Brain microvascular endothelial cell (primary cell): ENCODE measurements at regions not wholly inside any gene's neighbourhood (a gene's known extent, or its start where the extent isn't known, plus 50 kb on each side); places are given as distances from the start of the nearest gene placed in this dataset.
"Not testable (repeated sequence)": the region's sequence is repeated elsewhere in the genome, so short reads cannot be mapped to it uniquely, and the experiment has no call there.

Experiments
- DNase-seq: peaks from one replicate; pipeline ENCODE4 v3.0.0-alpha.2; 2020
- H3K27ac ChIP-seq: fragments of 250-450 bp; sonication (Bioruptor Pico); 2 replicates; pipeline ENCODE4 v1.5.1; 2020; ENCODE audit warnings: mild to moderate bottlenecking, moderate library complexity
- H3K27me3 ChIP-seq: fragments of 250-450 bp; sonication (Bioruptor Pico); replicated peaks from 2 replicates; pipeline ENCODE4 v1.5.1; 2020; ENCODE audit warnings: mild to moderate bottlenecking
- H3K36me3 ChIP-seq: fragments of 250-450 bp; sonication (Bioruptor Pico); replicated peaks from 2 replicates; pipeline ENCODE4 v1.5.1; 2020; ENCODE audit warnings: mild to moderate bottlenecking
- H3K4me3 ChIP-seq: 2 replicates; pipeline ENCODE4 v1.5.1; 2011; ENCODE audit warnings: low read depth, mild to moderate bottlenecking, control low read depth, low read length, moderate library complexity
- in situ Hi-C: cut with HindIII; loops from 2 replicates; pipeline ENCODE4 v1.10.0; 2017; ENCODE audit warnings: low sequenced_read_pairs, low pct_ligation_motif_present
- TF ChIP-seq, protein P1 (sequence below): IDR thresholded peaks from 2 replicates; pipeline ENCODE4 v1.5.1; 2011; ENCODE audit warnings: low read depth, mild to moderate bottlenecking, moderate library complexity, low read length, control low read depth, inconsistent platforms; ENCODE audit errors: missing control alignments

DNA sequence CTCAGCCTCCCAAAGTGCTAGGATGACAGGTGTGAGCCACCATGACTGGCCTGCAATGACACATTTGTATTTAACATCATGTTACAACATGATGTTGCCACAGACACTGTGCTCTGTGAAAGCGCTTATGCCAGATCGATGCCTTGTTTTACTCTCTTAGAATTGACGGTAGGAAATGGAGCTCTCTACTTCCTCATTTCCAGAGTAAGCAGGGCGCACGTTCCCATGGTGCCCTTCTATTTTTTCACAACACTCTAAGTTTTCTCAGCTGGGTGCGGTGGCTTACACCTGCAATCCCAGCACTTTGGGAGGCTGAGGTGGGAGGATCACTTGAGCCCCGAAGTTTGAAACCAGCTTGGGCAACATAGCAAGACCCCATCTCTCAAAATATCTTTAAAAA, 60.7 kb upstream of the DHRSX start:
- H3K27ac ChIP-seq = no peak overlapping the region
- in situ Hi-C loops = no loop called here
- DNase-seq = no peak
- H3K27me3 ChIP-seq = no peaks in the 10 kb centered on the region
- H3K4me3 ChIP-seq = no peak overlapping the region
- no peaks in the 10 kb centered on the region for H3K36me3 ChIP-seq
- TF ChIP-seq, protein P1, sequence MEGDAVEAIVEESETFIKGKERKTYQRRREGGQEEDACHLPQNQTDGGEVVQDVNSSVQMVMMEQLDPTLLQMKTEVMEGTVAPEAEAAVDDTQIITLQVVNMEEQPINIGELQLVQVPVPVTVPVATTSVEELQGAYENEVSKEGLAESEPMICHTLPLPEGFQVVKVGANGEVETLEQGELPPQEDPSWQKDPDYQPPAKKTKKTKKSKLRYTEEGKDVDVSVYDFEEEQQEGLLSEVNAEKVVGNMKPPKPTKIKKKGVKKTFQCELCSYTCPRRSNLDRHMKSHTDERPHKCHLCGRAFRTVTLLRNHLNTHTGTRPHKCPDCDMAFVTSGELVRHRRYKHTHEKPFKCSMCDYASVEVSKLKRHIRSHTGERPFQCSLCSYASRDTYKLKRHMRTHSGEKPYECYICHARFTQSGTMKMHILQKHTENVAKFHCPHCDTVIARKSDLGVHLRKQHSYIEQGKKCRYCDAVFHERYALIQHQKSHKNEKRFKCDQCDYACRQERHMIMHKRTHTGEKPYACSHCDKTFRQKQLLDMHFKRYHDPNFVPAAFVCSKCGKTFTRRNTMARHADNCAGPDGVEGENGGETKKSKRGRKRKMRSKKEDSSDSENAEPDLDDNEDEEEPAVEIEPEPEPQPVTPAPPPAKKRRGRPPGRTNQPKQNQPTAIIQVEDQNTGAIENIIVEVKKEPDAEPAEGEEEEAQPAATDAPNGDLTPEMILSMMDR = no peak

DNA sequence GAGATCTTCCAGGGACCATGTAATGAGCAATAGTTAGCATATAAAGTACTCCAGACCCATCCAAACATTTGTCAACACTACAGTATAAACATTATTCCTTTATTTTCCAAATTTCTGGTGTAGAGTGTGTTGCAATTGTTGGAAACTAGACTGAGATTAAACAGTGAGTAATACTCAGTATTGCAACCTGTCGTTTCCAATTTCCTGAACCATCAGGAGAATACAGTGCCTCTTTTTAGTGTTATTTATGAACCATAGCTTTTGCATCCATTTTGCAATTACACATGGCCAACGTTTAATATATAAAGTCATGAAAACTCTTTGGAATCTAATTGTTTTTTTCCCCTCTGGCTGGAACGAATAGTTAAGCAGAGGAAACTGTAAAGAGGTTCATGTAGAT, 58.3 kb upstream of the DHRSX start:
- TF ChIP-seq, protein P1 = no peak
- in situ Hi-C loops = no loop called here
- no peak for DNase-seq
- Histone ChIP-seq H3K36me3 (no peaks in the 10 kb centered on the region), H3K27ac (no peak overlapping the region), H3K27me3 (no peaks in the 10 kb centered on the region), H3K4me3 (no peak overlapping the region)

DNA sequence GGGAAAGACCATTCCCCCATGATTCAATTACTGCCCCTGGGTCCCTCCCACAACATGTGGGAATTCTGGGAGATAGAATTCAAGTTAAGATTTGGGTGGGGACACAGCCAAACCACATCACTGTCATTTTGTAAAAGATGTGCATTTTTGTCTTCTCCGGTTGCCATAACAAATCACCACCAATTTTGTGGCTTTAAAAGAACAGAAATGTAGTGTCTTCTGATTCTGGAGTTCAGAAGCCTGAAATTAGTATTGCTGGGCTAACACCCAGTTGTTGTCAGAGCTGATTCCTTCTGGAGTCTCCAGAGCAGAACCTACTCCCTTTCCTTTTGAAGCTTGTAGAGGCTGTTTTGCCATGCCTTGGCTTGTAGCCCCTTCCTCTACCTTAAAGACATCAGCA, 54.1 kb upstream of the DHRSX start:
- in situ Hi-C loops = no loop called here
- TF ChIP-seq, protein P1 = no peak

DNA sequence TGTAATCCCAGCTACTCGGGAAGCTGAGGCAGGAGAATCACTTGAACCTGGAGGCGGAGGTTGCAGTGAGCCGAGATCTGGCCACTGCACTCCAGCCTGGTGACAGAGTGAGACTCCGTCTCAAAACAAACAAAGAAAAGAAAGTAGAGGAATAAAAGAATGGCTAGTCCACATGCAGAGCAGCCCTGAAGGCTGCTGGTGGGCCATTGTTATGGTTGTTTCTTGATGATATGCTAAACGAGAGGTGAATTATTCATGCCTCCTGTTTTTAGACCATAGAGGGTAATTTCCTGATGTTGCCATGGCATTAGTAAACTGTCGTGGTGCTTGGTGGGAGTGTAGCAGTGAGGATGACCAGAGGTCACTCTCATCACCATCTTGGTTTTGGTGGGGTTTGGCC, 53.3 kb upstream of the DHRSX start:
- H3K4me3 ChIP-seq, H3K27ac ChIP-seq, DNase-seq, H3K27me3 ChIP-seq, H3K36me3 ChIP-seq, in situ Hi-C loops: not testable (repeated sequence)

More for the DNA sequence above, 54.1 kb upstream of the DHRSX start:
- DNase-seq = no peak
- H3K27ac ChIP-seq = no peak overlapping the region
- H3K36me3 ChIP-seq = no peaks in the 10 kb centered on the region
- H3K27me3 ChIP-seq = peaks cover 3% of the 10 kb centered on the region
- H3K4me3 ChIP-seq = no peak overlapping the region

DNA sequence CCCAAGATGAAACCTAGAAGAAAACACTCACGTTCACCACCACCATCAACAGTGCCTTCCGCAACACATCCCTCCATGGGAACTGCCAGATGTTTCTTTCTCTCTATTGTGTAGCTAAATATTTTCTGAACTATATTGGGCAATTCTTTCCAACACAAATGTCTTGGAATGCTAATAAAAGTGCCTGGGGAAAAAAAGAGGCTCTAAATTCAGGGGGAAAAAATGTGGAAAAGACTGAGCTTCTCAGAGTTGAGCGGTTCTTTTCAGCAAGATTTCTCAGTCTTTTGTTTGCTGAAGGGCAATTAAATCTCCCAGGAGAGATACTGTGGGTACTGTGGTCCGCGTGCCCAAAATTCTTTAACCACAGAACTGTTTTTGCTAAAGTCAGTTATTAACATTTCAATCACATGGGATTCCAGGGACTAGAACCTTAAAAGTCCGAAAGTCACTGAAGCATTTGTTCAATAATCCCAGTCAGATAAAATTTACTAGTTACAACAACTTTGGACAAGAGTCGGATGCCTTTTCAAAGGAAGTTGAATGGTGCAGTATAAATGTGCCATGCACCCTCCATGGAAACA, 51.9 kb upstream of the DHRSX start:
- no peak for DNase-seq
- no peaks in the 10 kb centered on the region for H3K36me3 ChIP-seq
- in situ Hi-C loops = no loop called here
- H3K4me3 ChIP-seq = no peak overlapping the region
- peaks cover 3% of the 10 kb centered on the region for H3K27me3 ChIP-seq
- H3K27ac ChIP-seq = no peak overlapping the region
- TF ChIP-seq, protein P1 = no peak

DNA sequence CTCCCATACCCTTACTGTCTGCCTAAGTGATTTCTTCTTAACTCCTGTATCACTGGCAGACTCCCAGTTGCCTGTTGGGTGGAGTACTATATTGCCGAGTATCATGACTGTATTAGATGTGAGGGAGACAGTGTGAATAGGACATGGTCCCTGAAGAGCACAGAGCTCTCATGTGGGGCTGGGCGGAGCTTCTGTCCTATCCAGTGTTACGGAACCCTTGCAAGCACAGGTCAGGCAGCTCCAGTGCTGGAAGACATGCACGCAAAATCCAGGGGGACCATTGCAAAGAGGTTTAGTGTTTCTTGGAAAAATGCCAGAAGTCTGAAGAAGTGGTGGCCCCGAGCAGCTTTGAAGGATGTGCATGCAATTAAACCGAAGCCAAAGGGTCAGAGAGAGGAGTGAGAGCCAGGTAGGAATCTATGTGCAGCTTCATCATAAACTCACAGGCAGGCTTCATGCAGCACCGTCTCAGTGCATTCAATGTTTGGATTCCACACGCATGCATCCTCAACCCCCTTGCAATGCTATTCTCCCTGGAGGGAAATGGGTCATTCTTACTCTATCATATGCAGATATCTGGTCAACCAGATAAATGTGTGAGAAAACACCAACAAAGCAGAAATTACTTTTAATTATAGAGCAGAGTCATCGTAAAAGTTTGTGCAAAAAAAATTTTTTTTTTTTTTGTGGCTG, 49.7 kb upstream of the DHRSX start:
- TF ChIP-seq, protein P1 = no peak
- no peak overlapping the region for H3K27ac ChIP-seq
- no peaks in the 10 kb centered on the region for H3K36me3 ChIP-seq
- in situ Hi-C loops = no loop called here
- peaks cover 3% of the 10 kb centered on the region for H3K27me3 ChIP-seq
- DNase-seq = no peak
- H3K4me3 ChIP-seq = no peak overlapping the region
